ENCODE measurements at regions not wholly inside any gene's neighbourhood (a gene's known extent, or its start where the extent isn't known, plus 50 kb on each side); places are given as distances from the start of the nearest gene placed in this dataset.
A peak's percentile ranks its signal among the peaks of the same experiment; 100 is the strongest.

DNA sequence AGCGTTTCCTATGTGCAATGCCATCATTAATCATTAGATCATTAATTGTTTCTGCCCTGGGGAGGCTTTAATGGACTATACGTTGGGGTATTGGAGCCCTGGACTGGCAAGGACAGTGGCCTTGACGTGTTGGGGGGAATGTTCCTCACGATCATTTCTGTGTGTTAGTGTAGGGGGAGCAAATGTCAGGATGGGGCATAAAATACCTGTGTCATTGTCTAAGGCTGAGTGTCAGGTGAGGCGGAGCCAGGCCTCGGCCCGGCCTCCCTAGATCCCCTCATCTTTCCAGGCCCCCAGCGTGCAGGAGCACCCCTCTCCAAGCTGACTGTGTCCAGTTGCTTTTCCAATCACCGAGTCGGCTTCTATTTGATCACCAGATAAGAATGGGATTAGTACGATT, 346.4 kb upstream of the SHH start:
- CTCF ChIA-PET: no interaction called here

DNA sequence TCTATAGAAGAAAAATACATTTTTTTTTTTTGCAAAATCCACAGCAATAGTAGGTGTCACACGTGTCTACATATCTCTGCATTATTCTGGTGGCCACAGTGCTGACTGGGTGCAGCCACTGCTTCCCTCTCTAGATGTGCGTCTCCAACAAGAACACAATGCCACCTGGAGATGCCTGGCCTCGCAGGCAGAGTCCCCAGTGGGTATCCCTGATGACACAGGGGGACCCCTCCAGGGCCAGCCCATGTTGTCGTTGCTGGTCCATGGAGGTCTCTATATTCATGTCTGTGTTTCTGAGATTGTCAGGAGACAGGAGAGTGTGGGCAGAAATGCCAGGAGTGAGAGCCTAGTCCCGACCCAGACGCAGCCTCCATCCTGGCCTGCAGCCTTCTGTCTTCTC, 345.9 kb upstream of the SHH start:
- POLR2A ChIA-PET (ENCODE audit: low non-redundant PET): no interaction called here
- CTCF ChIA-PET: no interaction called here
- TF ChIP-seq, protein P1, sequence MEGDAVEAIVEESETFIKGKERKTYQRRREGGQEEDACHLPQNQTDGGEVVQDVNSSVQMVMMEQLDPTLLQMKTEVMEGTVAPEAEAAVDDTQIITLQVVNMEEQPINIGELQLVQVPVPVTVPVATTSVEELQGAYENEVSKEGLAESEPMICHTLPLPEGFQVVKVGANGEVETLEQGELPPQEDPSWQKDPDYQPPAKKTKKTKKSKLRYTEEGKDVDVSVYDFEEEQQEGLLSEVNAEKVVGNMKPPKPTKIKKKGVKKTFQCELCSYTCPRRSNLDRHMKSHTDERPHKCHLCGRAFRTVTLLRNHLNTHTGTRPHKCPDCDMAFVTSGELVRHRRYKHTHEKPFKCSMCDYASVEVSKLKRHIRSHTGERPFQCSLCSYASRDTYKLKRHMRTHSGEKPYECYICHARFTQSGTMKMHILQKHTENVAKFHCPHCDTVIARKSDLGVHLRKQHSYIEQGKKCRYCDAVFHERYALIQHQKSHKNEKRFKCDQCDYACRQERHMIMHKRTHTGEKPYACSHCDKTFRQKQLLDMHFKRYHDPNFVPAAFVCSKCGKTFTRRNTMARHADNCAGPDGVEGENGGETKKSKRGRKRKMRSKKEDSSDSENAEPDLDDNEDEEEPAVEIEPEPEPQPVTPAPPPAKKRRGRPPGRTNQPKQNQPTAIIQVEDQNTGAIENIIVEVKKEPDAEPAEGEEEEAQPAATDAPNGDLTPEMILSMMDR (conservative IDR thresholded peaks at IDR 0.05; ENCODE audit: low read depth): no peak
- no peak for DNase-seq (ENCODE audit: low spot score)
- H3K27ac ChIP-seq: no peak overlapping the region

More for the DNA sequence above, 346.4 kb upstream of the SHH start:
- POLR2A ChIA-PET (ENCODE audit: low non-redundant PET): no interaction called here
- DNase-seq (ENCODE audit: low spot score): no peak
- TF ChIP-seq, protein P1 (conservative IDR thresholded peaks at IDR 0.05; ENCODE audit: low read depth): no peak
- H3K27ac ChIP-seq: no peak overlapping the region

DNA sequence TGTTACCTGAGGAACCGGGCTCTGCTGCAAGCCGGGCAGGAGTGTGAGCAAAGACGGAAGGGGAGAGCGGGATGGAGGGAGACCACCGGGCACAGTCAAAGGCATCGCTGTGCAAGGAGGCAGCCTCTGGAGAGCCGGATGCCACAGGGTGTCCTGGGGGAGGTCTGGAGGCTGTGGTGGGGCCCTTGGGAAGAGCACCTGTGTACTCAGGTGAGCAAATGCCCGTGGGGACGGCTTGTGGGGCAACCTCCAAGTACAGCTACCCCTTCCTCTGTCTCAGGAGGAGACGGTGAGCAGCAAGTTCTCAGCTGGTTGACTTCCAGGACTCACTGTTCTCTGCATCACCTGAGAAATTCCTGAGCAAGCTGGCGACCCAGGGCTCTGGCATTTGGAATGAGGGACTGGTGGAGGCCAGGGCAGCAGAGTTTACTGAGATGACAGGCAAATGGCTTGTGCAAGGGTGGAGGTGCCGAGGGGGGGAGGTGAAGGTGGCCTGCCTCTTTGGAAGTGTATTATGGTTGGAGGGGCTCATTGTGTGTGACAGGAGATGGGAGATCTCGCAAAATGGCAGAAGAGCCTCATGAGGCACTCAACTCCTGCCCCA, 345.2 kb upstream of the SHH start:
- no peak overlapping the region for H3K27ac ChIP-seq
- ChIA-PET POLR2A (ENCODE audit: low non-redundant PET) (no interaction called here), CTCF (interaction anchor here (0.6 kb wide), 3 partner anchors 11 to 278 kb away, joined by 3 to 5 read pairs (median 3); no protein-coding TSS in a partner anchor)
- no peak for DNase-seq (ENCODE audit: low spot score)
- TF ChIP-seq, protein P1 (conservative IDR thresholded peaks at IDR 0.05; ENCODE audit: low read depth): no peak

DNA sequence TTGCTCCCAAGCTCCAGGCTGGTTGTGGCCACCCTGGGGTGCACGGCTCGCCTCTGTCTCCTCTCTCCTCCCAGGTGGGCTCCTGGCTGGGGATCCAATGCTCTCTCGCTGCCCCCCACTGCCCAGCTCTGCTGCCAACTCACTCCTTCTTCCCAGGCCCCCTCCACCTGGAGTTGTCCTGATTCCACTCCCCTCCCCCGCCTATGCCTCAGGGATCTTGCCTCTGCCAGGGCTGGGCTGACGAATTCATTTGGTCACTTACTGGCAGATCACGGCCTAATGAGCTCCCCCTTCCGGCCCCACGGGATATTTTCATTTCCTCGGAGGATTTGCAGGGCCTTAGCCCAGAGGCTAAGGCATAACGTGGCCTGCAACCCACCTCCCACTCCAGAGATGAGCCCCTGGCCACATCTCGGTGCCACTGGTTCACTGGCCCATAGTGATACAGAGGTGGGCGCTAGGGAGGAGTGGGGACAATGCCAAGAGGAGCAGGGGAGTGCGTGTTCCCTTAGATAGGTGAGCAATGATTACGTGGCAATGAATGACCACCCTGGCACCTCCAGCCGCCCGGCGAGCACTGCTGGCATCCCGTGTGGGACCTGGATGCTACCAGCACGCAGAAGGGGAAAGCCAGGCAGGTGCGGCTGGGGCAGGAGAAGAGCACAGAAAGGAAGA, 344.6 kb upstream of the SHH start:
- DNase-seq (ENCODE audit: low spot score): peak; percentile 23
- no peak overlapping the region for H3K27ac ChIP-seq
- POLR2A ChIA-PET (ENCODE audit: low non-redundant PET): no interaction called here
- TF ChIP-seq, protein P1 (conservative IDR thresholded peaks at IDR 0.05; ENCODE audit: low read depth): no peak
- CTCF ChIA-PET: interaction anchor here (0.6 to 1.2 kb wide), 4 partner anchors 10 to 326 kb away, joined by 3 to 5 read pairs (median 4); no protein-coding TSS in a partner anchor

DNA sequence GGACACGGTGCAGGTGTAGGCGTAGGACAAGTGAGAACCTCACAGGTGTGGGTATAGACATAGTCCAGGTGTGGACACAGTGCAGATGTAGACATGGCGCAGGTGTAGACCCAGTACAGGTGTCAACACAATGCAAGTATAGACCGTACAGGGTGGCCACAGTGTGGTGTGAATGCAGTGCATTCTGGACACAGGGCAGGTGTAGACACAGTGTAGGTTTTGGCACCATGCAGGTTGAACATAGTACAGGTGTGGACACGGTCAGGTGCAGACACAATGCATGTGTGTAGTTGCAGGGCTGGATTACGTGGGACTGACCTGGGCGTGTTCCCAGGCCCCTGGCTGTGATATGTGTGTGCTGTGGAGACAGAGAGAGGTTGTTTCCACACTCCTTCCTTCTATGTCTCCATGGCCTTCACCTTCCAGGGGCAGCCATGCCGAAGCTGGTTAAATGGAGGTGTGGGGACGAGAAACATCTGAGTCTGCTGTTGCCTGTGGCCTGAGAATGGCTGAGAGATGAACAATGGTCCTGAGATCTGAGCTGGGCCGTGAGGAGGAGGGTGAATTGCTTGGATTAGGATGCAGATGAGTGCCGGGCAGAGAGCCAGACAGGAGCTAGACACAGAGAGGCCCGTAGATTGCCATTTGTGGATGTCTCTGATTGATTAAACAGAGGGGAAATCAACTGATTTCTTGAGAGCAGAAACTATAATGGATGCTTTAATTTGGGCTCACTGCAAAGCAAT, 343.9 kb upstream of the SHH start:
- CTCF ChIA-PET: interaction anchor here (0.7 to 1.2 kb wide), 2 partner anchors 12 to 326 kb away, joined by 4 read pairs; no protein-coding TSS in a partner anchor
- POLR2A ChIA-PET (ENCODE audit: low non-redundant PET): no interaction called here
- TF ChIP-seq, protein P1 (conservative IDR thresholded peaks at IDR 0.05; ENCODE audit: low read depth): no peak
- H3K27ac ChIP-seq: no peak overlapping the region
- no peak for DNase-seq (ENCODE audit: low spot score)

DNA sequence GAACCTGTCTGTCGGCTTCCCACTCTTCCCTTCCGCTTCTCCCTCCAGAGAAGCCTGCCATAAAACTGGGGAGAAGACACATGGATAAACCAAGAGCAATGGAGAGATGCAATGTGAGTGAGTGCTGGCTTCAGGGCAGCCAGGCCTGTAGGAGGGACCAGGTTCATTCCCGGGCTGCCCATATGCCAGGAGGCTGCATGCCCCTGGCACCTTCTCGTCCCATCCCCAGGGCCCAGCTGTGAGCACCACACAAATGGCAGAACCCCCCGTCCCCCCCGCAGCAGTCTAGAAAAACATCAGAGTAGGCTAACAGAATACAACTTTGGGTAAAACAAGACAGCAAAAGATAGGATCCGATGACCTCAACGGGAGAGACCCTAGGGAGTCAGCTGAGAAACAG, 341.3 kb upstream of the SHH start:
- no peak overlapping the region for H3K27ac ChIP-seq
- DNase-seq (ENCODE audit: low spot score): no peak
- ChIA-PET POLR2A (ENCODE audit: low non-redundant PET) (no interaction called here), CTCF (no interaction called here)
- TF ChIP-seq, protein P1 (conservative IDR thresholded peaks at IDR 0.05; ENCODE audit: low read depth): no peak

Measured in RWPE1 (cell line).